Lung (tissue), 11 donors: ENCODE measurements at regions not wholly inside any gene's neighbourhood (a gene's known extent, or its start where the extent isn't known, plus 50 kb on each side); places are given as distances from the start of the nearest gene placed in this dataset.

Experiments used
- ATAC-seq: fragments of 200-7000 bp; cut with Tn5 transposase; one replicate; pipeline ENCODE4 v1.9.1; 2020; ENCODE audit warnings: moderate number of reproducible peaks; ENCODE audit not compliant: insufficient read depth, low FRiP score
- DNase-seq, 3 donors: peaks; one replicate each; pipeline ENCODE4 v3.0.0-alpha.2; 2013 to 2017
- H3K27ac ChIP-seq, 2 donors: one replicate each; pipeline ENCODE4 v1.5.1; 2013; ENCODE audit warnings: mild to moderate bottlenecking in 2 of 2, moderate library complexity in 2 of 2, control low read depth in 1 of 2, inconsistent platforms in 1 of 2, low read depth in 1 of 2, low read length in 1 of 2
- H3K27me3 ChIP-seq, 3 donors: one replicate each; pipeline ENCODE4 v1.5.1; 2013; ENCODE audit warnings: low read length in 2 of 3; ENCODE audit not compliant: control insufficient read depth in 3 of 3, insufficient read depth in 3 of 3
- H3K36me3 ChIP-seq, 4 donors: one replicate each; pipeline ENCODE4 v1.5.1; 2013; ENCODE audit warnings: low read length in 4 of 4, mild to moderate bottlenecking in 1 of 4, moderate library complexity in 1 of 4; ENCODE audit not compliant: control insufficient read depth in 4 of 4, insufficient read depth in 4 of 4
- H3K4me1 ChIP-seq, 5 donors: one replicate each; pipeline ENCODE4 v1.5.1; 2013; ENCODE audit warnings: low read length in 5 of 5, mild to moderate bottlenecking in 2 of 5, moderate library complexity in 1 of 5; ENCODE audit not compliant: control insufficient read depth in 5 of 5, insufficient read depth in 5 of 5
- H3K4me3 ChIP-seq: one replicate; pipeline ENCODE4 v1.5.1; 2013; ENCODE audit warnings: mild to moderate bottlenecking, control low read depth, moderate library complexity
- H3K9ac ChIP-seq, 2 donors: one replicate each; pipeline ENCODE4 v1.5.1; 2013; ENCODE audit warnings: low read length in 2 of 2, control low read depth in 1 of 2; ENCODE audit not compliant: insufficient read depth in 1 of 2
- H3K9me3 ChIP-seq, 4 donors: one replicate each; pipeline ENCODE4 v1.5.1; 2013; ENCODE audit warnings: low read length in 3 of 4, mild to moderate bottlenecking in 1 of 4, moderate library complexity in 1 of 4; ENCODE audit not compliant: control insufficient read depth in 4 of 4, insufficient read depth in 3 of 4
- WGBS, 2 donors: extraction: QIAGEN DNeasy Blood & Tissue Kit; methylation state at CpG; one replicate each; pipeline ENCODE4 v1.1.7; 2013; 5-methylcytosine and 5-hydroxymethylcytosine counted together
- TF ChIP-seq, protein P1 (sequence below): IDR thresholded peaks from 2 replicates; pipeline ENCODE4 v1.5.1; 2012; ENCODE audit warnings: mild to moderate bottlenecking; ENCODE audit errors: control extremely low read depth, extremely low read depth
- donor health status: control.
- donor health status: control.
- donor health status: Bipolar disorder and iron deficiency.
- donor health status: healthy.
- donor health status: DM: yes; HTN: yes; CAD: no.

DNA sequence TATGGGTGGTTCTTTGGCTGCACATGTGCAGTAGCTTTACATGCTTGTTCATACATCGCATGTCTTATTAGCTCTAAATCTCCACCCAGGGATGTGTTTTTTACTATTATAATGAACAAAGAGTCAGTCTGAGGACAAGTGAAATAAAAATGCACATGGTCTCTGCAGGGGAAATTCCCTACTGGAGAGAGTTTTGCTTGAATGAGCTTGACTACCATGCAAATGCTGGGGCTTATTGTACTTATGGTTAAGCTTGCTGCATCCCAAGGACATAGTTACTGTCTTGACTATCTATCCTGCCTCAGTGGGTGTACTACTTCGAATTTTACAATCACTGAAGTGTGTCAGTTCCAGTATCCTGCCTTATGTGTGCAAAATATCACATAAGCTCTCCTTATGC is 362.7 kb downstream of the TDRD15 start:
- 61 to 64% methylated on average over 2 of the region's 2 CpGs for WGBS, 2 donors
- no peak for DNase-seq
- TF ChIP-seq, protein P1, sequence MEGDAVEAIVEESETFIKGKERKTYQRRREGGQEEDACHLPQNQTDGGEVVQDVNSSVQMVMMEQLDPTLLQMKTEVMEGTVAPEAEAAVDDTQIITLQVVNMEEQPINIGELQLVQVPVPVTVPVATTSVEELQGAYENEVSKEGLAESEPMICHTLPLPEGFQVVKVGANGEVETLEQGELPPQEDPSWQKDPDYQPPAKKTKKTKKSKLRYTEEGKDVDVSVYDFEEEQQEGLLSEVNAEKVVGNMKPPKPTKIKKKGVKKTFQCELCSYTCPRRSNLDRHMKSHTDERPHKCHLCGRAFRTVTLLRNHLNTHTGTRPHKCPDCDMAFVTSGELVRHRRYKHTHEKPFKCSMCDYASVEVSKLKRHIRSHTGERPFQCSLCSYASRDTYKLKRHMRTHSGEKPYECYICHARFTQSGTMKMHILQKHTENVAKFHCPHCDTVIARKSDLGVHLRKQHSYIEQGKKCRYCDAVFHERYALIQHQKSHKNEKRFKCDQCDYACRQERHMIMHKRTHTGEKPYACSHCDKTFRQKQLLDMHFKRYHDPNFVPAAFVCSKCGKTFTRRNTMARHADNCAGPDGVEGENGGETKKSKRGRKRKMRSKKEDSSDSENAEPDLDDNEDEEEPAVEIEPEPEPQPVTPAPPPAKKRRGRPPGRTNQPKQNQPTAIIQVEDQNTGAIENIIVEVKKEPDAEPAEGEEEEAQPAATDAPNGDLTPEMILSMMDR: no peak
- Histone ChIP-seq H3K27ac (no peak overlapping the region), H3K27me3 (no peaks in the 10 kb centered on the region), H3K4me3 (no peak overlapping the region), H3K4me1 (no peaks in the 10 kb centered on the region), H3K9ac (no peak overlapping the region), H3K9me3 (peaks cover 0 to 3% (median under 1%) of the 10 kb centered on the region in 4 donors), H3K36me3 (no peaks in the 10 kb centered on the region)
- no peak for ATAC-seq

DNA sequence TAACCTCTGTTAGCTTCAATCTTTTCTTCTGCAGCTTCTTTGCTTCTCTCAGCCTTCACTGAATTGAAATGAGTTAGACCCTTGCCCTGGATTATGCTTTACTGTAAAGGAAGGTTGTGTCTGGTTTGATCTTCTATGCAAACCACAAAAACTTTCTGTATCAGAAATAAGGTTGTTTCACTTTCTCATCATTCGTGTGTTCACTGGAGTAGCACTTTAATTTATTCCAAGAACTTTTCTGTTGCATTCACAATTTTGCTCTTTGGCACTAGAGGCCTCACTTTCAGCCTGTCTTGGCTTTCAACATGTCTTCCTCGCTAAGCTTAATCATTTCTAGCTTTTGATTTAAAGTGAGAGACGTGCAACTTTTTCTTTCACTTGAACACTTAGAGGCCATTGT is 365.3 kb downstream of the TDRD15 start:
- Histone ChIP-seq H3K27ac (no peak overlapping the region), H3K27me3 (no peaks in the 10 kb centered on the region), H3K9ac (no peak overlapping the region), H3K36me3 (no peaks in the 10 kb centered on the region), H3K4me3 (no peak overlapping the region), H3K4me1 (no peaks in the 10 kb centered on the region), H3K9me3 (no peaks in the 10 kb centered on the region)
- TF ChIP-seq, protein P1: no peak
- DNase-seq (no peak), ATAC-seq (no peak)
- WGBS, 2 donors: 83 to 90% methylated on average over 3 of the region's 3 CpGs

DNA sequence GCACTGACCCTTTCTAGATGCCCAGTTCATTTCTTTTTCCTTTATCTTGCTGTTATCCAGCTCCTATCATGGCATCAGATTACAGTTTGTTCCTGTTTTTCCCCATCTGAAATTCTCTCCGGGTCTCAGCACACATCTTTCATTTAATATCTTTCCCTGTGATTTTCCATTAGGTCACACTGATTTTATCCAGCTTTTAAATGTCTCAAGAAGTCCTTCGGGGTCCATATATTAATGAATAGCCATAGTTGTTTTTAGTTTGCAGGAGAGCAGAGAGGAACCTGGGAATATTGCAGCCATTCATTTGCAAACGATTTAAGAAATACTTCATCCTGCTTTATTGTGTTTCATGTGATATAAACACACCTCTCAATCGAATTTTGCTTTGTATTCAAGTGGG is 374.2 kb downstream of the TDRD15 start:
- TF ChIP-seq, protein P1: no peak
- DNase-seq (no peak), ATAC-seq (no peak)
- 56 to 75% methylated on average over 4 of the region's 4 CpGs for WGBS, 2 donors
- Histone ChIP-seq H3K27me3 (no peaks in the 10 kb centered on the region), H3K9ac (no peak overlapping the region), H3K9me3 (no peaks in the 10 kb centered on the region), H3K36me3 (no peaks in the 10 kb centered on the region), H3K4me3 (no peak overlapping the region), H3K4me1 (no peaks in the 10 kb centered on the region), H3K27ac (no peak overlapping the region)

DNA sequence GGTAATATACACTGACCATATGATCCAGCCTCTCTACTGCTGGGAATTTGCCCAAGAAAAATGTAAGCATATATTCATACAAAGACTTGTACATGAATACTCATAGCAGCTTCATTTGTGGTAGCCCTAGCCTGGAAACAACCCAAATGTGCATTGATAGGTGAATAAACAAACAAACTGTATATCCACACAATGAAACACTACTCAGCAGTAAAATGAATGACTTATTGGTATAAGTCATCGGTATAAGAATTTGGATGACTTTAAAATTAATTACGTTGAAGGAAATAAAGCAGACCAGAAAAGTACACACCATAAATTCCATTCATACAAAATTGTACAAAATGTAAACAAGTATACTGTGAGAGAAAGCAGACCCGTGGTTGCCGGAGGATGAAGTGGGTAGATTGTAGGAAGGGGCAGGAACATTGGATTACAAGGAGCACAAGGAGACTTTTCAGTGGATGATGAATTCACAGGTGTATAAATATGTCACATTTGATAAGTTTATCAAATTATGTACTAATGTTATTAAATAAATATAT is 376.7 kb downstream of the TDRD15 start:
- no peak overlapping the region for H3K27ac ChIP-seq
- TF ChIP-seq, protein P1: no peak
- H3K9ac ChIP-seq: no peak overlapping the region
- DNase-seq (no peak), ATAC-seq (no peak)
- H3K36me3 ChIP-seq: no peaks in the 10 kb centered on the region
- no peaks in the 10 kb centered on the region for H3K27me3 ChIP-seq
- WGBS, 2 donors: 57 to 74% methylated on average over 4 of the region's 4 CpGs
- no peaks in the 10 kb centered on the region for H3K4me1 ChIP-seq
- H3K9me3 ChIP-seq: no peaks in the 10 kb centered on the region
- H3K4me3 ChIP-seq: no peak overlapping the region
